NCI-H524 (cell line): ENCODE measurements at regions not wholly inside any gene's neighbourhood (a gene's known extent, or its start where the extent isn't known, plus 50 kb on each side); places are given as distances from the start of the nearest gene placed in this dataset.

Source experiments
- DNase-seq, 2 experiments: peaks; one replicate each; lab custom pipeline; 2025; lab: John Stamatoyannopoulos, UW

- no peak for DNase-seq
Observed at GRCh38 chr18:32621034-32621433, 150.4 kb upstream of the GAREM1 start.

- no peak for DNase-seq
Observed at GRCh38 chr18:32618546-32618945, 147.9 kb upstream of the GAREM1 start.

GRCh38 chr18:32613821-32614220, 143.1 kb upstream of the GAREM1 start:
- DNase-seq, result no peak

GRCh38 chr18:32612651-32613050, 142.0 kb upstream of the GAREM1 start:
- DNase-seq, result no peak

- DNase-seq, result no peak
Observed at GRCh38 chr18:32610176-32610575, 139.5 kb upstream of the GAREM1 start.

- no peak for DNase-seq
Observed at GRCh38 chr18:32607816-32608215, 137.1 kb upstream of the GAREM1 start.

- DNase-seq, result no peak
Observed at GRCh38 chr18:32598144-32598543, 127.5 kb upstream of the GAREM1 start.

GRCh38 chr18:32596501-32596900, 125.8 kb upstream of the GAREM1 start:
- no peak for DNase-seq

GRCh38 chr18:32595832-32596231, 125.2 kb upstream of the GAREM1 start:
- no peak for DNase-seq

GRCh38 chr18:32588191-32588590, 117.5 kb upstream of the GAREM1 start:
- no peak for DNase-seq

GRCh38 chr18:32583431-32583830, 112.7 kb upstream of the GAREM1 start:
- no peak for DNase-seq

GRCh38 chr18:32582455-32582854, 111.8 kb upstream of the GAREM1 start:
- DNase-seq, result no peak

- no peak for DNase-seq
Observed at GRCh38 chr18:32577561-32577960, 106.9 kb upstream of the GAREM1 start.

- peak in 1 of 2 experiments; percentile 51 for DNase-seq
Observed at GRCh38 chr18:32576296-32576916, 105.7 kb upstream of the GAREM1 start.

- no peak for DNase-seq
Observed at GRCh38 chr18:32566960-32567359, 96.3 kb upstream of the GAREM1 start.

- DNase-seq, result peak; percentile 22 to 71
Observed at GRCh38 chr18:32553640-32554365, 83.1 kb upstream of the GAREM1 start.

GRCh38 chr18:32553174-32553573, 82.5 kb upstream of the GAREM1 start:
- DNase-seq, result no peak

GRCh38 chr18:32552421-32553030, 81.8 kb upstream of the GAREM1 start:
- peak; percentile 7 to 57 for DNase-seq

- DNase-seq, result peak; percentile 84 to 93
Observed at GRCh38 chr18:32550963-32551362, 80.3 kb upstream of the GAREM1 start.

GRCh38 chr18:32549248-32550110, 78.8 kb upstream of the GAREM1 start:
- peak; percentile 39 to 75 for DNase-seq

GRCh38 chr18:32548688-32549087, 78.0 kb upstream of the GAREM1 start:
- peak; percentile 77 to 93 for DNase-seq

GRCh38 chr18:32545631-32546030, 74.9 kb upstream of the GAREM1 start:
- no peak for DNase-seq
